Endothelial cell of umbilical vein (primary cell): ENCODE measurements at regions not wholly inside any gene's neighbourhood (a gene's known extent, or its start where the extent isn't known, plus 50 kb on each side); places are given as distances from the start of the nearest gene placed in this dataset.

ENCODE experiments used
- BruUV-seq: library from RNA; stranded (reverse); fragments of 400-500 nt; replicated peaks from 2 replicates; lab custom pipeline; 2021; lab: Mats Ljungman, UMichigan
- CTCF ChIA-PET: fragments of 300-600, 350-600 bp; sonication (Branson Sonifier 250); formaldehyde crosslinking; loops from one replicate; lab custom pipeline; 2021; ENCODE audit warnings: antibody characterized with exemption, inconsistent platforms; lab: Charles Lee
- POLR2A ChIA-PET: fragments of 300-600, 350-600 bp; sonication (Branson Sonifier 250); formaldehyde crosslinking; loops from one replicate; lab custom pipeline; 2021; ENCODE audit warnings: antibody characterized with exemption, inconsistent platforms; lab: Charles Lee
- DNase-seq: peaks from one replicate; pipeline ENCODE4 v3.0.0-alpha.2; 2011; ENCODE audit warnings: low read depth, low spot score
- FAIRE-seq: peaks from 2 replicates; lab custom pipeline; 2011; peaks lifted over from hg19 to GRCh38; lab: Jason Lieb, UNC
- H2AFZ ChIP-seq: 2 replicates; pipeline ENCODE4 v1.6.0; 2012; ENCODE audit warnings: low read depth, low read length, control low read depth, inconsistent platforms
- H3K27ac ChIP-seq: 2 replicates; pipeline ENCODE4 v1.5.1; 2011; ENCODE audit warnings: low read depth, mild to moderate bottlenecking, control low read depth, low read length, moderate library complexity; ENCODE audit not compliant: insufficient read depth
- H3K27me3 ChIP-seq, 2 experiments: 2 replicates each; pipeline versions ENCODE4 v1.6.0 to v1.6.1; 2011; ENCODE audit warnings: low read length in 2 of 2, mixed read lengths in 1 of 2; ENCODE audit not compliant: control insufficient read depth in 2 of 2, insufficient read depth in 2 of 2
- H3K36me3 ChIP-seq, 2 experiments: 2 replicates in 1 of 2; 3 replicates in 1 of 2; pipeline ENCODE4 v1.5.1; 2011; ENCODE audit warnings: low read length in 2 of 2, mild to moderate bottlenecking in 1 of 2, moderate library complexity in 1 of 2; ENCODE audit not compliant: control insufficient read depth in 2 of 2, insufficient read depth in 2 of 2; ENCODE audit errors: extremely low read depth in 1 of 2
- H3K4me1 ChIP-seq: 3 replicates; pipeline ENCODE4 v1.5.1; 2011; ENCODE audit warnings: mild to moderate bottlenecking, low read length; ENCODE audit not compliant: control insufficient read depth, insufficient read depth; ENCODE audit errors: extremely low read depth
- H3K4me2 ChIP-seq: 2 replicates; pipeline ENCODE4 v1.6.1; 2011; ENCODE audit warnings: low read length, control low read depth, mixed read lengths; ENCODE audit not compliant: insufficient read depth
- H3K4me3 ChIP-seq, 3 experiments: fragments of 200-600 bp in 1 of 3; sonication (generic), shearing (Covaris generic) in 1 of 3; replicated peaks in 1 of 3; 2 replicates each; pipeline ENCODE4 v1.5.1; 2011 to 2016; ENCODE audit warnings: control low read depth in 3 of 3, low read length in 3 of 3, mild to moderate bottlenecking in 2 of 3, inconsistent platforms in 1 of 3, low read depth in 1 of 3, moderate library complexity in 1 of 3; ENCODE audit not compliant: insufficient read depth in 1 of 3
- H3K79me2 ChIP-seq: 2 replicates; pipeline ENCODE4 v1.6.0; 2012; ENCODE audit warnings: low read length, inconsistent platforms; ENCODE audit not compliant: control insufficient read depth, insufficient read depth
- H3K9ac ChIP-seq: replicated peaks from 2 replicates; pipeline ENCODE3; 2011; ENCODE audit warnings: low read length, control low read depth; ENCODE audit not compliant: insufficient read depth; ENCODE audit errors: extremely low read depth
- H3K9me1 ChIP-seq: replicated peaks from 3 replicates; pipeline ENCODE4 v1.6.0; 2011; ENCODE audit warnings: mild to moderate bottlenecking, low read length; ENCODE audit not compliant: control insufficient read depth, insufficient read depth; ENCODE audit errors: extremely low read depth
- H3K9me3 ChIP-seq: replicated peaks from 2 replicates; pipeline ENCODE4 v1.5.1; 2012; ENCODE audit warnings: low read length, inconsistent platforms; ENCODE audit not compliant: control insufficient read depth, insufficient read depth
- H4K20me1 ChIP-seq: replicated peaks from 2 replicates; pipeline ENCODE3; 2011; ENCODE audit warnings: mild to moderate bottlenecking, low read length; ENCODE audit not compliant: control insufficient read depth, insufficient read depth; ENCODE audit errors: extremely low read depth
- EZH2 ChIP-seq: IDR thresholded peaks from 2 replicates; pipeline ENCODE4 v1.6.1; 2012; ENCODE audit warnings: borderline replicate concordance, low read depth, mild to moderate bottlenecking, moderate library complexity, low read length, inconsistent platforms; ENCODE audit not compliant: severe bottlenecking
- FOS ChIP-seq: IDR thresholded peaks from 2 replicates; pipeline ENCODE4 v1.6.1; 2011; ENCODE audit warnings: mild to moderate bottlenecking, low read length, moderate library complexity, borderline replicate concordance; ENCODE audit not compliant: insufficient read depth
- GATA2 ChIP-seq: IDR thresholded peaks from 2 replicates; pipeline ENCODE4 v1.7.0; 2011; ENCODE audit warnings: low read depth, mild to moderate bottlenecking, moderate library complexity, mixed read lengths, low read length; ENCODE audit not compliant: insufficient read length, insufficient read depth
- JUN ChIP-seq: IDR thresholded peaks from 2 replicates; pipeline ENCODE4 v1.6.1; 2011; ENCODE audit warnings: borderline replicate concordance, low read depth; ENCODE audit not compliant: insufficient read length, insufficient read depth
- MYC ChIP-seq: IDR thresholded peaks from one replicate; pipeline ENCODE4 v1.6.1; 2011; ENCODE audit warnings: mild to moderate bottlenecking, low read depth, low read length
- POLR2A ChIP-seq: IDR thresholded peaks from 2 replicates; pipeline ENCODE4 v1.6.1; 2012; ENCODE audit warnings: low read depth, mild to moderate bottlenecking, control low read depth, low read length
- POLR2AphosphoS5 ChIP-seq: IDR thresholded peaks from 2 replicates; pipeline ENCODE4 v1.6.1; 2012; ENCODE audit warnings: low read depth, mild to moderate bottlenecking, control low read depth, low read length, moderate library complexity; ENCODE audit not compliant: insufficient read depth
- dilution Hi-C: fragments of 300-500 bp; cut with MboI; formaldehyde crosslinking; loops from one replicate; pipeline ENCODE4 v1.15.0; 2019; ENCODE audit warnings: low sequenced_read_pairs; ENCODE audit not compliant: extremely low pct_ligation_motif_present
- intact Hi-C: fragments of 100-400 bp; cut with micrococcal nuclease; formaldehyde crosslinking; loops from one replicate; pipeline ENCODE4 v1.10.0; 2022
- TF ChIP-seq, protein P1 (sequence below): IDR thresholded peaks from 2 replicates; pipeline ENCODE4 v1.6.1; 2011; ENCODE audit not compliant: insufficient read depth, insufficient read length
- TF ChIP-seq, protein P2 (sequence below), 2 donors: IDR thresholded peaks; 1 replicate in 1 of 2; 2 replicates in 1 of 2; pipeline ENCODE4 v1.5.1; 2011; ENCODE audit warnings: low read length in 2 of 2, mild to moderate bottlenecking in 2 of 2, moderate library complexity in 2 of 2, control low read depth in 1 of 2, inconsistent platforms in 1 of 2, low read depth in 1 of 2; ENCODE audit not compliant: insufficient read depth in 1 of 2; ENCODE audit errors: extremely low read depth in 1 of 2

DNA sequence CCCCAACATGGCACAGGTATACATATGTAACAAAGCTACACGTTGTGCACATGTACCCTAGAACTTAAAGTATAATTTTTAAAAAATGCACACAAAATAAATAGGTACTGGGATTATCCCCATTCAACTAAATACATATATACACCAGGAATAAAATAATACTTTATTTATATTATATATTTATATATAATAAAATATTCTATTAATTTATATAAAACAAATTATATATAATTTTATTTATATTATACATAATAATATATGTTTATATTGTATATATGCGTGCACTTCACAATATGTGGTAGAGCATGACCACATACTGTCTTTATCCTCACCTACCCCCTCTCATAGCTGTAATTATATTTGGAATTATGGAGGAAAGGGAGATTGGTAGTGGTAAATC lies 119.1 kb upstream of the TMEM260 start:
- TF ChIP-seq JUN (no peak), POLR2AphosphoS5 (no peak), POLR2A (no peak), GATA2 (no peak), FOS (no peak), EZH2 (no peak), MYC (no peak)
- TF ChIP-seq, protein P1, sequence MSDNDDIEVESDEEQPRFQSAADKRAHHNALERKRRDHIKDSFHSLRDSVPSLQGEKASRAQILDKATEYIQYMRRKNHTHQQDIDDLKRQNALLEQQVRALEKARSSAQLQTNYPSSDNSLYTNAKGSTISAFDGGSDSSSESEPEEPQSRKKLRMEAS: no peak
- TF ChIP-seq, protein P2, sequence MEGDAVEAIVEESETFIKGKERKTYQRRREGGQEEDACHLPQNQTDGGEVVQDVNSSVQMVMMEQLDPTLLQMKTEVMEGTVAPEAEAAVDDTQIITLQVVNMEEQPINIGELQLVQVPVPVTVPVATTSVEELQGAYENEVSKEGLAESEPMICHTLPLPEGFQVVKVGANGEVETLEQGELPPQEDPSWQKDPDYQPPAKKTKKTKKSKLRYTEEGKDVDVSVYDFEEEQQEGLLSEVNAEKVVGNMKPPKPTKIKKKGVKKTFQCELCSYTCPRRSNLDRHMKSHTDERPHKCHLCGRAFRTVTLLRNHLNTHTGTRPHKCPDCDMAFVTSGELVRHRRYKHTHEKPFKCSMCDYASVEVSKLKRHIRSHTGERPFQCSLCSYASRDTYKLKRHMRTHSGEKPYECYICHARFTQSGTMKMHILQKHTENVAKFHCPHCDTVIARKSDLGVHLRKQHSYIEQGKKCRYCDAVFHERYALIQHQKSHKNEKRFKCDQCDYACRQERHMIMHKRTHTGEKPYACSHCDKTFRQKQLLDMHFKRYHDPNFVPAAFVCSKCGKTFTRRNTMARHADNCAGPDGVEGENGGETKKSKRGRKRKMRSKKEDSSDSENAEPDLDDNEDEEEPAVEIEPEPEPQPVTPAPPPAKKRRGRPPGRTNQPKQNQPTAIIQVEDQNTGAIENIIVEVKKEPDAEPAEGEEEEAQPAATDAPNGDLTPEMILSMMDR (IDR thresholded peaks at IDR 0.05; ENCODE audit: extremely low read depth in 1 of 2, insufficient read depth in 1 of 2, low read depth in 1 of 2, low read length in 2 of 2): no peak
- DNase-seq (no peak), FAIRE-seq (no peak)
- H2AFZ ChIP-seq: no peak overlapping the region
- no peaks in the 10 kb centered on the region for H3K9me1 ChIP-seq
- CTCF ChIA-PET: interaction anchor here (1.5 to 2.8 kb wide), 3 partner anchors 10 to 30 kb away, joined by 3 to 25 read pairs (median 12); no protein-coding TSS in a partner anchor
- BruUV-seq: no TSS peak
- no peaks in the 10 kb centered on the region for H3K9me3 ChIP-seq
- dilution Hi-C loops: no loop called here
- H3K27me3 ChIP-seq: peaks cover 2 to 4% of the 10 kb centered on the region in 2 experiments
- H3K4me2 ChIP-seq: no peak overlapping the region
- no peaks in the 10 kb centered on the region for H3K79me2 ChIP-seq
- no peaks in the 10 kb centered on the region for H3K4me1 ChIP-seq
- intact Hi-C loops: no loop called here
- H4K20me1 ChIP-seq: no peaks in the 10 kb centered on the region
- H3K27ac ChIP-seq: no peak overlapping the region
- H3K36me3 ChIP-seq: no peaks in the 10 kb centered on the region
- POLR2A ChIA-PET: no interaction called here
- no peak overlapping the region for H3K9ac ChIP-seq
- H3K4me3 ChIP-seq: no peak overlapping the region
